ENCODE measurements at regions not wholly inside any gene's neighbourhood (a gene's known extent, or its start where the extent isn't known, plus 50 kb on each side); places are given as distances from the start of the nearest gene placed in this dataset.

DNA sequence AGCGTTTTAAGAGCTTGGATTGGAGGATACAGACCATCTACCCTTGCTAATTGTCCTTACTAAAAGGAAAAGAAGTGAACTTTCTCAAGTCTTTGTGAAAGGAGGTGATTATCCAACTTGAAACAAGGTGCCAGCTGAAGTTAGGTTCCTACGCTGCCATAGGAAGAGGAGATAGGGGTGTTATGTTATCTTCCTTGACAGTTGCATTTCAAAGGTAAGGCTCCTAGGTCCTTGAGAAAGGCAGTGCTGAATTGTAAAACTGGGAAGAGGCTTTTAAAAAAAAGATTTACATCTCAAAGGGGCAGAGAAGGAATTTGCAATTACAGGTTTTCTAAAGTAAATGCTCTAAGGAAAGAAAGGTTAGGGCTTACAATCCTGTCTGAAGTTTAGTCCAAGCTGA lies 810.2 kb upstream of the LRATD1 start:
- Histone ChIP-seq H2AFZ (ENCODE audit: control insufficient read depth, low read depth, low read length) (no peak overlapping the region), H3K4me3 (no peak overlapping the region), H3K9me3 (replicated peaks; ENCODE audit: control insufficient read depth, insufficient read depth, low read length) (no peaks in the 10 kb centered on the region), H3K27me3 (replicated peaks in 1 of 2; ENCODE audit: control insufficient read depth in 2 of 2, insufficient read depth in 2 of 2, low read length in 1 of 2) (no peaks in the 10 kb centered on the region), H4K20me1 (ENCODE audit: control insufficient read depth, insufficient read depth) (no peaks in the 10 kb centered on the region), H3K4me2 (ENCODE audit: control insufficient read depth, insufficient read depth) (no peak overlapping the region), H3K79me2 (ENCODE audit: control insufficient read depth, insufficient read depth, low read length) (no peaks in the 10 kb centered on the region), H3K36me3 (ENCODE audit: control insufficient read depth in 2 of 2, insufficient read depth in 2 of 2, low read length in 1 of 2) (no peaks in the 10 kb centered on the region), H3K27ac (ENCODE audit: control insufficient read depth, insufficient read depth) (no peak overlapping the region), H3K9ac (ENCODE audit: control insufficient read depth, insufficient read depth, low read length) (no peak overlapping the region), H3K4me1 (ENCODE audit: control insufficient read depth, insufficient read depth, low read length) (no peaks in the 10 kb centered on the region)
- no peak for TF ChIP-seq NR2C1 (IDR thresholded peaks at IDR 0.05)
- no peak for ATAC-seq
- no TSS peak for BruUV-seq (replicated peaks)
- ChIA-PET SMC1A (ENCODE audit: uncharacterized antibody, unreplicated experiment) (interaction anchor here (1.4 to 1.7 kb wide), 3 partner anchors 22 to 53 kb away, joined by 3 to 7 read pairs (median 4); no protein-coding TSS in a partner anchor), RAD21 (ENCODE audit: unreplicated experiment) (no interaction called here), CTCF (no interaction called here), POLR2A (no interaction called here)
- peak; percentile 31 for FAIRE-seq
- intact Hi-C loops (cut with micrococcal nuclease; ENCODE audit: unreplicated experiment) (no loop called here), in situ Hi-C loops (cut with MboI) (no loop called here)
- DNase-seq (ENCODE audit: low read depth, low spot score) = no peak
- WGBS (ENCODE audit: insufficient coverage, insufficient replicate concordance, low lambda C conversion rate, missing lambda C conversion rate) = 0% methylated on average over 2 of the region's 2 CpGs

DNA sequence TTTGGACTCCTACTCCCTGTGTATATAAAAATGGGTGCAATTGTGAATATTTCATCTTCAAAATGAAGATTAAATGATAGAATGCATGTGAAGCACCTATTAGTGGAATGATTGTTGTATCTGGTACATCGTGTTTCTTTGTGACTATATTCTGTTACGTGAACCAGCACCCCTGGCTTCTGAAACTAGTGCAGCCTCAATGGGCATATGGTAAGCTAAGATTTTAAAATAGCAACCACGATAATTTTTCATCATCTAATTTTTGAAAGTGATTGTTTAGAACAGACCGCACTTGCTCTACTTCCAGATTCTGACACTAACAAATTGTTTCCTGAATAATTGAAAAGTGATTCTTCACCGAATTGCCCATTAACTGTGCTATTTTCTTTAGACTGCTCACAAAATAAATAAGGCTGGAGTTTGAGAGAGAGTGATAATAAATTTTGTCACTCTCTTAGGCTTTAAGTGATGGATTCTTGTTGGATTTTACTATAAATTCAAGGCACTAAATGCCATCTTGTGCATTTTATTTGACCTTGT lies 806.1 kb upstream of the LRATD1 start:
- no peaks in the 10 kb centered on the region for H3K9me3 ChIP-seq (replicated peaks; ENCODE audit: control insufficient read depth, insufficient read depth, low read length)
- no peaks in the 10 kb centered on the region for H4K20me1 ChIP-seq (ENCODE audit: control insufficient read depth, insufficient read depth)
- ChIA-PET SMC1A (ENCODE audit: uncharacterized antibody, unreplicated experiment) (interaction anchor here (1.3 kb wide), 1 partner anchor 9 kb away, joined by 4 read pairs; no protein-coding TSS in a partner anchor), RAD21 (ENCODE audit: unreplicated experiment) (no interaction called here), CTCF (no interaction called here), POLR2A (no interaction called here)
- no peak overlapping the region for H3K27ac ChIP-seq (ENCODE audit: control insufficient read depth, insufficient read depth)
- H3K36me3 ChIP-seq (ENCODE audit: control insufficient read depth in 2 of 2, insufficient read depth in 2 of 2, low read length in 1 of 2) = no peaks in the 10 kb centered on the region
- intact Hi-C loops (cut with micrococcal nuclease; ENCODE audit: unreplicated experiment) (no loop called here), in situ Hi-C loops (cut with MboI) (no loop called here)
- H2AFZ ChIP-seq (ENCODE audit: control insufficient read depth, low read depth, low read length) = no peak overlapping the region
- 44% methylated on average over 5 of the region's 5 CpGs for WGBS (ENCODE audit: insufficient coverage, insufficient replicate concordance, low lambda C conversion rate, missing lambda C conversion rate)
- H3K27me3 ChIP-seq (replicated peaks in 1 of 2; ENCODE audit: control insufficient read depth in 2 of 2, insufficient read depth in 2 of 2, low read length in 1 of 2) = no peaks in the 10 kb centered on the region
- no peak for DNase-seq (ENCODE audit: low read depth, low spot score)
- no peak overlapping the region for H3K4me3 ChIP-seq
- H3K79me2 ChIP-seq (ENCODE audit: control insufficient read depth, insufficient read depth, low read length) = no peaks in the 10 kb centered on the region
- no peak for FAIRE-seq
- BruUV-seq (replicated peaks) = no TSS peak
- ATAC-seq = no peak
- no peaks in the 10 kb centered on the region for H3K4me1 ChIP-seq (ENCODE audit: control insufficient read depth, insufficient read depth, low read length)
- H3K4me2 ChIP-seq (ENCODE audit: control insufficient read depth, insufficient read depth) = no peak overlapping the region
- no peak overlapping the region for H3K9ac ChIP-seq (ENCODE audit: control insufficient read depth, insufficient read depth, low read length)
- TF ChIP-seq ZNF384 (IDR thresholded peaks at IDR 0.05; ENCODE audit: borderline replicate concordance, low read depth, low read length) (no peak), CBX5 (IDR thresholded peaks at IDR 0.05; ENCODE audit: low read depth) (no peak), NR2C2 (IDR thresholded peaks at IDR 0.05; ENCODE audit: borderline replicate concordance, control insufficient read depth, insufficient read length, low read depth) (no peak), POLR2AphosphoS5 (IDR thresholded peaks at IDR 0.05; ENCODE audit: low read length) (no peak), ZNF24 (IDR thresholded peaks at IDR 0.05) (no peak), YY1 (IDR thresholded peaks at IDR 0.05; ENCODE audit: low read depth, low read length) (no peak), TARDBP (IDR thresholded peaks at IDR 0.05; ENCODE audit: borderline replicate concordance) (no peak), BMI1 (IDR thresholded peaks at IDR 0.05; ENCODE audit: borderline replicate concordance) (no peak), ASH2L (IDR thresholded peaks at IDR 0.05; ENCODE audit: borderline replicate concordance, low read depth) (no peak)
- TF ChIP-seq, protein P1, sequence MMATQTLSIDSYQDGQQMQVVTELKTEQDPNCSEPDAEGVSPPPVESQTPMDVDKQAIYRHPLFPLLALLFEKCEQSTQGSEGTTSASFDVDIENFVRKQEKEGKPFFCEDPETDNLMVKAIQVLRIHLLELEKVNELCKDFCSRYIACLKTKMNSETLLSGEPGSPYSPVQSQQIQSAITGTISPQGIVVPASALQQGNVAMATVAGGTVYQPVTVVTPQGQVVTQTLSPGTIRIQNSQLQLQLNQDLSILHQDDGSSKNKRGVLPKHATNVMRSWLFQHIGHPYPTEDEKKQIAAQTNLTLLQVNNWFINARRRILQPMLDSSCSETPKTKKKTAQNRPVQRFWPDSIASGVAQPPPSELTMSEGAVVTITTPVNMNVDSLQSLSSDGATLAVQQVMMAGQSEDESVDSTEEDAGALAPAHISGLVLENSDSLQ (IDR thresholded peaks at IDR 0.05) = no peak
- TF ChIP-seq, protein P2, sequence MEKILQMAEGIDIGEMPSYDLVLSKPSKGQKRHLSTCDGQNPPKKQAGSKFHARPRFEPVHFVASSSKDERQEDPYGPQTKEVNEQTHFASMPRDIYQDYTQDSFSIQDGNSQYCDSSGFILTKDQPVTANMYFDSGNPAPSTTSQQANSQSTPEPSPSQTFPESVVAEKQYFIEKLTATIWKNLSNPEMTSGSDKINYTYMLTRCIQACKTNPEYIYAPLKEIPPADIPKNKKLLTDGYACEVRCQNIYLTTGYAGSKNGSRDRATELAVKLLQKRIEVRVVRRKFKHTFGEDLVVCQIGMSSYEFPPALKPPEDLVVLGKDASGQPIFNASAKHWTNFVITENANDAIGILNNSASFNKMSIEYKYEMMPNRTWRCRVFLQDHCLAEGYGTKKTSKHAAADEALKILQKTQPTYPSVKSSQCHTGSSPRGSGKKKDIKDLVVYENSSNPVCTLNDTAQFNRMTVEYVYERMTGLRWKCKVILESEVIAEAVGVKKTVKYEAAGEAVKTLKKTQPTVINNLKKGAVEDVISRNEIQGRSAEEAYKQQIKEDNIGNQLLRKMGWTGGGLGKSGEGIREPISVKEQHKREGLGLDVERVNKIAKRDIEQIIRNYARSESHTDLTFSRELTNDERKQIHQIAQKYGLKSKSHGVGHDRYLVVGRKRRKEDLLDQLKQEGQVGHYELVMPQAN (conservative IDR thresholded peaks at IDR 0.05) = no peak
